Calu3 (cell line): ENCODE measurements at regions not wholly inside any gene's neighbourhood (a gene's known extent, or its start where the extent isn't known, plus 50 kb on each side); places are given as distances from the start of the nearest gene placed in this dataset.

Source experiments
- BruUV-seq: library from RNA; stranded (reverse); fragments of 400-500 nt; replicated peaks from 2 replicates; lab custom pipeline; 2021; lab: Mats Ljungman, UMichigan
- CTCF ChIA-PET: fragments of 300-600 bp; sonication (Branson Sonifier 250); formaldehyde crosslinking; loops from one replicate; lab custom pipeline; 2022; ENCODE audit warnings: antibody characterized with exemption; lab: Charles Lee
- DNase-seq: peaks from one replicate; pipeline ENCODE4 v3.0.0; 2022
- H3K27ac Mint-ChIP-seq: one replicate; pipeline ENCODE4 v1.8.0; 2022; ENCODE audit warnings: mixed read lengths; ENCODE audit not compliant: unreplicated experiment
- H3K27me3 Mint-ChIP-seq: one replicate; pipeline ENCODE4 v1.8.0; 2022; ENCODE audit warnings: mixed read lengths; ENCODE audit not compliant: unreplicated experiment
- H3K36me3 Mint-ChIP-seq: one replicate; pipeline ENCODE4 v1.8.0; 2022; ENCODE audit warnings: mild to moderate bottlenecking, moderate library complexity, mixed read lengths; ENCODE audit not compliant: insufficient read depth, unreplicated experiment
- H3K4me1 Mint-ChIP-seq: one replicate; pipeline ENCODE4 v1.8.0; 2022; ENCODE audit warnings: mild to moderate bottlenecking, low read depth, mixed read lengths; ENCODE audit not compliant: unreplicated experiment
- H3K4me3 Mint-ChIP-seq: one replicate; pipeline ENCODE4 v1.8.0; 2022; ENCODE audit warnings: mild to moderate bottlenecking, low read depth, moderate library complexity, mixed read lengths; ENCODE audit not compliant: unreplicated experiment
- H3K9me3 Mint-ChIP-seq: one replicate; pipeline ENCODE4 v1.8.0; 2022; ENCODE audit warnings: low read depth, mixed read lengths; ENCODE audit not compliant: unreplicated experiment
- intact Hi-C: fragments of 100-400 bp; cut with micrococcal nuclease; formaldehyde crosslinking; loops from one replicate; pipeline ENCODE4 v1.10.0; 2022; ENCODE audit not compliant: unreplicated experiment
- TF ChIP-seq, protein P1 (sequence below): fragments of 200-600 bp; IDR thresholded peaks from one replicate; pipeline ENCODE4 v1.8.0; 2022; ENCODE audit warnings: antibody characterized with exemption; ENCODE audit not compliant: unreplicated experiment

GRCh38 chr9:24333629-24334028 is 212.1 kb downstream of the IZUMO3 start:
- CTCF ChIA-PET: no interaction called here
- Mint-ChIP-seq H3K9me3 (peaks cover 9% of the 10 kb centered on the region), H3K27me3 (no peaks in the 10 kb centered on the region), H3K27ac (no peak overlapping the region), H3K4me1 (no peaks in the 10 kb centered on the region), H3K36me3 (no peaks in the 10 kb centered on the region), H3K4me3 (no peak overlapping the region)
- TF ChIP-seq, protein P1, sequence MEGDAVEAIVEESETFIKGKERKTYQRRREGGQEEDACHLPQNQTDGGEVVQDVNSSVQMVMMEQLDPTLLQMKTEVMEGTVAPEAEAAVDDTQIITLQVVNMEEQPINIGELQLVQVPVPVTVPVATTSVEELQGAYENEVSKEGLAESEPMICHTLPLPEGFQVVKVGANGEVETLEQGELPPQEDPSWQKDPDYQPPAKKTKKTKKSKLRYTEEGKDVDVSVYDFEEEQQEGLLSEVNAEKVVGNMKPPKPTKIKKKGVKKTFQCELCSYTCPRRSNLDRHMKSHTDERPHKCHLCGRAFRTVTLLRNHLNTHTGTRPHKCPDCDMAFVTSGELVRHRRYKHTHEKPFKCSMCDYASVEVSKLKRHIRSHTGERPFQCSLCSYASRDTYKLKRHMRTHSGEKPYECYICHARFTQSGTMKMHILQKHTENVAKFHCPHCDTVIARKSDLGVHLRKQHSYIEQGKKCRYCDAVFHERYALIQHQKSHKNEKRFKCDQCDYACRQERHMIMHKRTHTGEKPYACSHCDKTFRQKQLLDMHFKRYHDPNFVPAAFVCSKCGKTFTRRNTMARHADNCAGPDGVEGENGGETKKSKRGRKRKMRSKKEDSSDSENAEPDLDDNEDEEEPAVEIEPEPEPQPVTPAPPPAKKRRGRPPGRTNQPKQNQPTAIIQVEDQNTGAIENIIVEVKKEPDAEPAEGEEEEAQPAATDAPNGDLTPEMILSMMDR: no peak
- no TSS peak for BruUV-seq
- DNase-seq: no peak
- intact Hi-C loops: no loop called here

DNA sequence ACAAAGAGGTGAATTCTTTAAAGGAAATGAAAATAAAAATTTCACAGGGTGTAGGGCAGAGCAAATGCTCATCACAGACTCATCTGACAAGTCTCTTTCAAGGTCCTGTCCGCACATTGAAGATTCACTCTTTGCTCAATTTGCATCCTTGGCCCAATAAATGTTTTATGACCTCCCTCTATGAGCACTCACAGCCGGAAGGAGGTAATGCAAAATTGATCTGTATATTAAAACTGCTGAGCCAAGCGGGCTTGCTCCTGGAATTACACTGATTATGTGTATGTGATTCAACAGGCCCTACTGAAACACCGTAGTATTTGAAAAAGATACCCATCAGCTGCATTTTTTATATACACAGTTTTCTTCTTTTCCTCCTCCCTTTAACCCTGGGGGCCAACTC is 246.8 kb downstream of the IZUMO3 start:
- DNase-seq: no peak
- TF ChIP-seq, protein P1: no peak
- Mint-ChIP-seq H3K9me3 (peaks cover 24% of the 10 kb centered on the region), H3K27me3 (no peaks in the 10 kb centered on the region), H3K27ac (no peak overlapping the region), H3K4me3 (no peak overlapping the region), H3K4me1 (no peaks in the 10 kb centered on the region), H3K36me3 (no peaks in the 10 kb centered on the region)
- BruUV-seq: no TSS peak
- intact Hi-C loops: no loop called here
- CTCF ChIA-PET: no interaction called here

GRCh38 chr9:24297931-24298330 is 247.8 kb downstream of the IZUMO3 start:
- Mint-ChIP-seq H3K27me3 (no peaks in the 10 kb centered on the region), H3K4me3 (no peak overlapping the region), H3K36me3 (no peaks in the 10 kb centered on the region), H3K4me1 (no peaks in the 10 kb centered on the region), H3K9me3 (peaks cover 19% of the 10 kb centered on the region), H3K27ac (no peak overlapping the region)
- no TSS peak for BruUV-seq
- TF ChIP-seq, protein P1: no peak
- intact Hi-C loops: no loop called here
- no peak for DNase-seq
- CTCF ChIA-PET: no interaction called here

GRCh38 chr9:24296124-24296523 is 249.6 kb downstream of the IZUMO3 start:
- DNase-seq: no peak
- H3K9me3 Mint-ChIP-seq: peaks cover 25% of the 10 kb centered on the region
- intact Hi-C loops: no loop called here
- no peaks in the 10 kb centered on the region for H3K36me3 Mint-ChIP-seq
- H3K4me1 Mint-ChIP-seq: no peaks in the 10 kb centered on the region
- CTCF ChIA-PET: no interaction called here
- TF ChIP-seq, protein P1: no peak
- no peak overlapping the region for H3K27ac Mint-ChIP-seq
- H3K27me3 Mint-ChIP-seq: no peaks in the 10 kb centered on the region
- H3K4me3 Mint-ChIP-seq: no peak overlapping the region
- BruUV-seq: no TSS peak
